Right ventricle myocardium superior (tissue), 1 donor: ENCODE measurements at regions not wholly inside any gene's neighbourhood (a gene's known extent, or its start where the extent isn't known, plus 50 kb on each side); places are given as distances from the start of the nearest gene placed in this dataset.
"Not testable (repeated sequence)": the region's sequence is repeated elsewhere in the genome, so short reads cannot be mapped to it uniquely, and the experiment has no call there.

Experiments used
- ATAC-seq: fragments of 200-7000 bp; cut with Tn5 transposase; one replicate; pipeline ENCODE4 v1.9.1; 2020; ENCODE audit warnings: mild to moderate bottlenecking; ENCODE audit not compliant: poor library complexity
- DNase-seq: peaks from one replicate; pipeline ENCODE4 v3.0.0-alpha.2; 2020
- intact Hi-C: fragments of 100-400 bp; cut with DNase I; formaldehyde crosslinking; loops from one replicate; pipeline ENCODE4 v1.11.2; 2022
- donor health status: DM: no; HTN: yes; CAD: no; lungs with severe emphysema.

GRCh38 chr15:28459279-28459678 lies 73.5 kb downstream of the GOLGA8G start:
- intact Hi-C loops = no loop called here
- ATAC-seq (no peak), DNase-seq (no peak)

- peak; percentile 38 for DNase-seq
- ATAC-seq, intact Hi-C loops: not testable (repeated sequence)
Measured at GRCh38 chr15:28457396-28457932, 75.3 kb downstream of the GOLGA8G start.

GRCh38 chr15:28456476-28457395 lies 76.0 kb downstream of the GOLGA8G start:
- DNase-seq (peak; percentile 39), ATAC-seq (no peak)
- intact Hi-C loops = no loop called here

GRCh38 chr15:28455537-28456475 lies 77.0 kb downstream of the GOLGA8G start:
- ATAC-seq, intact Hi-C loops: not testable (repeated sequence)
- peak; percentile 34 for DNase-seq

- ATAC-seq, intact Hi-C loops: not testable (repeated sequence)
- DNase-seq = peak; percentile 37
Measured at GRCh38 chr15:28454751-28455220, 76.3 kb downstream of the GOLGA8F start.
